OCI-LY7 (cell line): ENCODE measurements at regions not wholly inside any gene's neighbourhood (a gene's known extent, or its start where the extent isn't known, plus 50 kb on each side); places are given as distances from the start of the nearest gene placed in this dataset.

Experiments used
- BruUV-seq: library from RNA; stranded (reverse); fragments of 400-500 nt; replicated peaks from 2 replicates; lab custom pipeline; 2021; lab: Mats Ljungman, UMichigan
- CTCF ChIA-PET: fragments of 300-600 bp; sonication (Branson Sonifier 250); formaldehyde crosslinking; loops from one replicate; lab custom pipeline; 2022; ENCODE audit warnings: antibody characterized with exemption; ENCODE audit not compliant: unreplicated experiment; lab: Charles Lee
- POLR2A ChIA-PET: fragments of 300-600 bp; sonication (Branson Sonifier 250); formaldehyde crosslinking; loops from one replicate; lab custom pipeline; 2022; ENCODE audit warnings: antibody characterized with exemption; lab: Charles Lee
- DNase-seq: peaks from one replicate; pipeline ENCODE4 v3.0.0-alpha.2; 2015; ENCODE audit warnings: low spot score
- H2AFZ ChIP-seq: fragments of 200-600 bp; sonication (generic), shearing (Covaris generic); 2 replicates; pipeline ENCODE4 v1.6.1; 2014; ENCODE audit warnings: mild to moderate bottlenecking, antibody characterized with exemption, low read length, moderate library complexity
- H3K27ac ChIP-seq: fragments of 200-600 bp; sonication (generic); 2 replicates; pipeline ENCODE4 v1.5.1; 2014; ENCODE audit warnings: mixed run types, low read depth, mild to moderate bottlenecking, moderate library complexity, low read length, inconsistent platforms; ENCODE audit not compliant: poor library complexity, severe bottlenecking
- H3K36me3 ChIP-seq: fragments of 200-600 bp; sonication (generic); 2 replicates; pipeline ENCODE4 v1.6.1; 2014; ENCODE audit warnings: mild to moderate bottlenecking, antibody characterized with exemption, low read length, moderate library complexity, mixed read lengths; ENCODE audit not compliant: insufficient read depth
- H3K4me1 ChIP-seq: fragments of 200-600 bp; sonication (generic); 2 replicates; pipeline ENCODE4 v1.5.1; 2014; ENCODE audit warnings: mild to moderate bottlenecking, low read length; ENCODE audit not compliant: insufficient read depth, poor library complexity, severe bottlenecking
- H3K4me2 ChIP-seq: fragments of 200-600 bp; sonication (generic); 2 replicates; pipeline ENCODE4 v1.6.1; 2014; ENCODE audit warnings: mild to moderate bottlenecking, low read length
- H3K4me3 ChIP-seq: fragments of 200-600 bp; sonication (generic); 2 replicates; pipeline ENCODE4 v1.5.1; 2014; ENCODE audit warnings: mild to moderate bottlenecking, low read depth, low read length; ENCODE audit not compliant: poor library complexity, severe bottlenecking
- H3K79me2 ChIP-seq: fragments of 200-600 bp; sonication (generic); 2 replicates; pipeline ENCODE4 v1.6.1; 2016; ENCODE audit warnings: low read depth, mild to moderate bottlenecking, low read length, moderate library complexity, mixed read lengths; ENCODE audit not compliant: insufficient read depth
- H3K9me2 ChIP-seq: fragments of 200-600 bp; sonication (generic); 2 replicates; pipeline ENCODE4 v1.6.1; 2016; ENCODE audit warnings: mild to moderate bottlenecking, low read length, mixed read lengths; ENCODE audit not compliant: insufficient read depth
- H3K9me3 ChIP-seq: fragments of 200-600 bp; sonication (generic); 2 replicates; pipeline ENCODE4 v1.6.1; 2014; ENCODE audit warnings: mild to moderate bottlenecking, mixed run types, low read length, mixed read lengths
- H4K20me1 ChIP-seq: fragments of 200-600 bp; sonication (generic); 2 replicates; pipeline ENCODE4 v1.6.1; 2014; ENCODE audit warnings: mild to moderate bottlenecking, antibody characterized with exemption, low read length, moderate library complexity, mixed read lengths; ENCODE audit not compliant: insufficient read depth
- CTCF ChIP-seq: fragments of 200-600 bp; sonication (generic); conservative IDR thresholded peaks from 2 replicates; pipeline ENCODE4 v1.5.1; 2014; ENCODE audit warnings: mild to moderate bottlenecking, antibody characterized with exemption, low read length, moderate library complexity, mixed read lengths
- EZH2phosphoT487 ChIP-seq: fragments of 200-600 bp; sonication (generic); IDR thresholded peaks from 2 replicates; pipeline ENCODE4 v1.6.1; 2018; ENCODE audit warnings: low read depth, borderline replicate concordance, mild to moderate bottlenecking, mixed run types, antibody characterized with exemption, low read length, moderate library complexity, mixed read lengths
- intact Hi-C: fragments of 100-400 bp; cut with micrococcal nuclease; formaldehyde crosslinking; loops from one replicate; pipeline ENCODE4 v1.10.0; 2022; ENCODE audit not compliant: unreplicated experiment

GRCh38 chr18:70384181-70384790, 95.4 kb downstream of the SOCS6 start:
- Histone ChIP-seq H3K9me2 (no peaks in the 10 kb centered on the region), H3K79me2 (no peaks in the 10 kb centered on the region), H4K20me1 (no peaks in the 10 kb centered on the region), H2AFZ (no peak overlapping the region), H3K36me3 (no peaks in the 10 kb centered on the region), H3K4me1 (no peaks in the 10 kb centered on the region), H3K9me3 (no peaks in the 10 kb centered on the region), H3K4me2 (no peak overlapping the region), H3K4me3 (no peak overlapping the region), H3K27ac (no peak overlapping the region)
- CTCF ChIA-PET, result no interaction called here
- TF ChIP-seq EZH2phosphoT487 (no peak), CTCF (no peak)
- no TSS peak for BruUV-seq
- no peak for DNase-seq
- POLR2A ChIA-PET, result no interaction called here
- intact Hi-C loops, result no loop called here

GRCh38 chr18:70382992-70383717, 94.3 kb downstream of the SOCS6 start:
- H3K9me2 ChIP-seq, result no peaks in the 10 kb centered on the region
- no peak overlapping the region for H3K27ac ChIP-seq
- H3K79me2 ChIP-seq, result no peaks in the 10 kb centered on the region
- no peak for DNase-seq
- intact Hi-C loops, result no loop called here
- ChIA-PET CTCF (no interaction called here), POLR2A (no interaction called here)
- TF ChIP-seq EZH2phosphoT487 (no peak), CTCF (no peak)
- H3K36me3 ChIP-seq, result no peaks in the 10 kb centered on the region
- H4K20me1 ChIP-seq, result no peaks in the 10 kb centered on the region
- BruUV-seq, result no TSS peak
- H3K4me3 ChIP-seq, result no peak overlapping the region
- H2AFZ ChIP-seq, result no peak overlapping the region
- no peak overlapping the region for H3K4me2 ChIP-seq
- no peaks in the 10 kb centered on the region for H3K9me3 ChIP-seq
- H3K4me1 ChIP-seq, result no peaks in the 10 kb centered on the region

GRCh38 chr18:70382017-70382416, 93.2 kb downstream of the SOCS6 start:
- no peak overlapping the region for H3K4me2 ChIP-seq
- no TSS peak for BruUV-seq

More at GRCh38 chr18:70382017-70382416, 93.2 kb downstream of the SOCS6 start:
- H3K4me3 ChIP-seq, result no peak overlapping the region
- H4K20me1 ChIP-seq, result no peaks in the 10 kb centered on the region
- H3K79me2 ChIP-seq, result no peaks in the 10 kb centered on the region
- ChIA-PET POLR2A (no interaction called here), CTCF (no interaction called here)
- intact Hi-C loops, result no loop called here
- H3K27ac ChIP-seq, result no peak overlapping the region
- H3K9me2 ChIP-seq, result no peaks in the 10 kb centered on the region
- no peaks in the 10 kb centered on the region for H3K36me3 ChIP-seq
- H3K4me1 ChIP-seq, result no peaks in the 10 kb centered on the region
- no peak for TF ChIP-seq EZH2phosphoT487
- no peak for TF ChIP-seq CTCF
- H2AFZ ChIP-seq, result no peak overlapping the region
- DNase-seq, result no peak
- H3K9me3 ChIP-seq, result no peaks in the 10 kb centered on the region
